CD8-positive, alpha-beta memory T cell (primary cell): ENCODE measurements at regions not wholly inside any gene's neighbourhood (a gene's known extent, or its start where the extent isn't known, plus 50 kb on each side); places are given as distances from the start of the nearest gene placed in this dataset.

Source experiments
- CTCF ChIA-PET: fragments of 350-600 bp; sonication (Branson Sonifier 250); formaldehyde crosslinking; loops from one replicate; lab custom pipeline; 2021; ENCODE audit warnings: antibody characterized with exemption; lab: Charles Lee
- POLR2A ChIA-PET: fragments of 350-600 bp; sonication (Branson Sonifier 250); formaldehyde crosslinking; loops from one replicate; lab custom pipeline; 2021; ENCODE audit warnings: antibody characterized with exemption; lab: Charles Lee
- DNase-seq, 5 donors: peaks; one replicate each; pipeline versions ENCODE4 v3.0.0 to v3.0.0-alpha.2; 2020 to 2022; ENCODE audit warnings: mixed read lengths in 1 of 5
- H3K27ac ChIP-seq: one replicate; pipeline ENCODE4 v1.7.0; 2013; ENCODE audit warnings: low read depth, mild to moderate bottlenecking, low read length, moderate library complexity
- H3K27me3 ChIP-seq: 2 replicates; pipeline ENCODE4 v1.7.0; 2013; ENCODE audit warnings: low read length, mild to moderate bottlenecking; ENCODE audit not compliant: insufficient read depth, poor library complexity, severe bottlenecking
- H3K36me3 ChIP-seq: 2 replicates; pipeline ENCODE4 v1.7.0; 2013; ENCODE audit warnings: mild to moderate bottlenecking, low read length, moderate library complexity; ENCODE audit not compliant: insufficient read depth
- H3K4me1 ChIP-seq: 2 replicates; pipeline ENCODE4 v1.7.0; 2013; ENCODE audit warnings: mild to moderate bottlenecking, low read length, moderate library complexity; ENCODE audit not compliant: insufficient read depth
- H3K4me3 ChIP-seq: 2 replicates; pipeline ENCODE4 v1.7.0; 2013; ENCODE audit warnings: mild to moderate bottlenecking, low read length
- H3K9me3 ChIP-seq: 2 replicates; pipeline ENCODE4 v1.7.0; 2013; ENCODE audit warnings: mild to moderate bottlenecking, low read length
- H3K27ac Mint-ChIP-seq, 8 donors: one replicate each; pipeline ENCODE4 v1.8.0; 2020 to 2021; ENCODE audit warnings: mixed read lengths in 8 of 8, mild to moderate bottlenecking in 6 of 8, inconsistent platforms in 3 of 8, moderate library complexity in 3 of 8
- H3K27me3 Mint-ChIP-seq, 2 donors: one replicate each; pipeline ENCODE4 v1.8.0; 2020 to 2021; ENCODE audit warnings: mixed read lengths in 2 of 2, mild to moderate bottlenecking in 1 of 2, moderate library complexity in 1 of 2
- H3K36me3 Mint-ChIP-seq, 3 donors: one replicate each; pipeline ENCODE4 v1.8.0; 2020 to 2021; ENCODE audit warnings: mixed read lengths in 3 of 3, inconsistent platforms in 1 of 3, mild to moderate bottlenecking in 1 of 3
- H3K4me1 Mint-ChIP-seq, 3 donors: one replicate each; pipeline ENCODE4 v1.8.0; 2020 to 2021; ENCODE audit warnings: mixed read lengths in 3 of 3, inconsistent platforms in 1 of 3, mild to moderate bottlenecking in 1 of 3
- H3K4me3 Mint-ChIP-seq, 7 donors: one replicate each; pipeline ENCODE4 v1.8.0; 2020 to 2021; ENCODE audit warnings: mixed read lengths in 7 of 7, mild to moderate bottlenecking in 6 of 7, moderate library complexity in 4 of 7, inconsistent platforms in 2 of 7
- H3K9me3 Mint-ChIP-seq, 5 donors: one replicate each; pipeline ENCODE4 v1.8.0; 2020 to 2022; ENCODE audit warnings: mixed read lengths in 5 of 5, mild to moderate bottlenecking in 3 of 5, moderate library complexity in 2 of 5, inconsistent platforms in 1 of 5

DNA sequence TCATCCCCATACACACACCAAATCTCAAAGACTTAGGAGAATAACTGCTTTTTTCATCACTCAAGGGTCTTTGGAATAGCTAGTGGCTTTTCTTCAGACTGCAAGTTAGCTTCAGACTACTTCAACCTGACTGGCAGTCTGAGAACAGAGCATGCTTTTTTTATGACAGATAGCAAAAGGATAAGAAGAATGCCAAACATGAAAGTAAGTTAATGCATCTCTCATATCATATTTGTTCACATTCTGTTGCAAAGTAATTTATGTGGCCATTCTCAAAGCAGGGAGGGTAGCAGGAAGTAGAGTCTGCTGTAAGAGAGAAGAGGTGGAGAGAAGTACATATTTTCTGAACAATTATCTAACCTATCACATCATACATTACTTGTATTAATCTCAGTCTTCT is 544.4 kb downstream of the ZPLD1 start:
- H3K4me1 ChIP-seq = no peaks in the 10 kb centered on the region
- H3K36me3 Mint-ChIP-seq = no peaks in the 10 kb centered on the region
- no peaks in the 10 kb centered on the region for H3K36me3 ChIP-seq
- H3K4me3 ChIP-seq = no peak overlapping the region
- H3K4me3 Mint-ChIP-seq = no peak overlapping the region
- H3K9me3 ChIP-seq = no peaks in the 10 kb centered on the region
- H3K27me3 ChIP-seq = no peaks in the 10 kb centered on the region
- H3K4me1 Mint-ChIP-seq = no peaks in the 10 kb centered on the region
- H3K27me3 Mint-ChIP-seq = no peaks in the 10 kb centered on the region
- ChIA-PET CTCF (no interaction called here), POLR2A (no interaction called here)
- no peak for DNase-seq
- no peak overlapping the region for H3K27ac Mint-ChIP-seq
- H3K27ac ChIP-seq = no peak overlapping the region
- H3K9me3 Mint-ChIP-seq = peaks cover 0 to 6% (median 0%) of the 10 kb centered on the region in 5 donors

DNA sequence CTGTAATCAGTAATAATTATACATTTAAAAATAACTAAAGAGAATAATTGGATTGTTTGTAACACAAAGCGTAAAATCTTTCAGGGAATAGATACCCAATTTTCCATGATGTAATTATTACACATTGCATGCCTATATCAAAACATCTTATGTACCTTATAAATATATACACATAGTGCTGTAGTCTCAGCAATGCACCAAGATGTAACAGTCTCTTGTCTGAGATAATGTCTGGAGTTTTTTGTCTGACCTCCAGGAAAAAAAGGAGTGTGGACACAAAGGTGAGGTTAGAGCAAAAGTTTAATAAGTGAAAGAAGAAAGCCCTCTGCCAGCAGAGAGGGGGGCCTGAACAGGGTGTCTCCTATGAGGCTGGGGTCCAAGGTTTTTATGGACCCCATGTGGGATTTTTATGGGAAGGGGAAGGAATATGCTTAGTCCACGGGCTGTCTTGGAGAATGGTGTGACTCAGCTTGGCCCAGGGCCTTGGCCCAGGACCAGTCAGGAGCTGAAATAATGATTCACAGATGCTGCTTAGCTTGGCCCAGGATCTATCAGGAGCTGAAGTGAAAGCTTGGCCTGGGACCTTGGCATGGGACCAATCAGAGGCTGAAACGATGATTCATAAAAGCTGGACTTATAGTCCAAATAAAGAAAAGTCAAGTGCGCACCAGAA is 545.0 kb downstream of the ZPLD1 start:
- Mint-ChIP-seq H3K27me3 (no peaks in the 10 kb centered on the region), H3K27ac (peak overlapping the region in 1 of 8 donors; percentile 47)
- POLR2A ChIA-PET = no interaction called here

DNA sequence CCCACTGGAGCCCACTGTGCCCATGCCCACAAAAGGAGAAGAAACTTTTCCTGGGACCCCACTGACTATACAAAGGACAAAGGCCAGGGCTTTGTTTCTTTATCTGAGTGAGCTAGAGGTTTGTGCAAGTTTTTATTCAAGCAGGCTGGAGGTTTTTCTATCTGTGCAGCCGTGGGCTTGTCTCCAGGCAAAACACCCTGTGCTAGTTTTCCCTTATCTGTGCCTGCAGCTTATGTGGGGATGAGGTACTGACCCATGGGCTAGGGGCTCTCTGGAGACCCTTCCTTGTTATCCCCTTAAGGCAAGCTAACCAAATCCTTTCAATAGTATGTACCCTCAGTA is 545.5 kb downstream of the ZPLD1 start:
- Mint-ChIP-seq H3K4me3 (no peak overlapping the region), H3K27ac (peak overlapping the region in 1 of 8 donors; percentile 47), H3K9me3 (peaks cover 0 to 7% (median 0%) of the 10 kb centered on the region in 5 donors), H3K27me3 (no peaks in the 10 kb centered on the region), H3K4me1 (no peaks in the 10 kb centered on the region), H3K36me3 (no peaks in the 10 kb centered on the region)
- ChIA-PET POLR2A (no interaction called here), CTCF (no interaction called here)
- Histone ChIP-seq H3K27ac (no peak overlapping the region), H3K9me3 (no peaks in the 10 kb centered on the region), H3K27me3 (no peaks in the 10 kb centered on the region), H3K4me1 (no peaks in the 10 kb centered on the region), H3K36me3 (no peaks in the 10 kb centered on the region), H3K4me3 (no peak overlapping the region)
- no peak for DNase-seq

More for the DNA sequence above, 545.0 kb downstream of the ZPLD1 start:
- Mint-ChIP-seq H3K4me1 (no peaks in the 10 kb centered on the region), H3K9me3 (peaks cover 0 to 7% (median 0%) of the 10 kb centered on the region in 5 donors), H3K4me3 (no peak overlapping the region), H3K36me3 (no peaks in the 10 kb centered on the region)
- Histone ChIP-seq H3K4me3 (no peak overlapping the region), H3K9me3 (no peaks in the 10 kb centered on the region), H3K27me3 (no peaks in the 10 kb centered on the region), H3K4me1 (no peaks in the 10 kb centered on the region), H3K36me3 (no peaks in the 10 kb centered on the region), H3K27ac (no peak overlapping the region)
- CTCF ChIA-PET = no interaction called here
- DNase-seq = no peak

DNA sequence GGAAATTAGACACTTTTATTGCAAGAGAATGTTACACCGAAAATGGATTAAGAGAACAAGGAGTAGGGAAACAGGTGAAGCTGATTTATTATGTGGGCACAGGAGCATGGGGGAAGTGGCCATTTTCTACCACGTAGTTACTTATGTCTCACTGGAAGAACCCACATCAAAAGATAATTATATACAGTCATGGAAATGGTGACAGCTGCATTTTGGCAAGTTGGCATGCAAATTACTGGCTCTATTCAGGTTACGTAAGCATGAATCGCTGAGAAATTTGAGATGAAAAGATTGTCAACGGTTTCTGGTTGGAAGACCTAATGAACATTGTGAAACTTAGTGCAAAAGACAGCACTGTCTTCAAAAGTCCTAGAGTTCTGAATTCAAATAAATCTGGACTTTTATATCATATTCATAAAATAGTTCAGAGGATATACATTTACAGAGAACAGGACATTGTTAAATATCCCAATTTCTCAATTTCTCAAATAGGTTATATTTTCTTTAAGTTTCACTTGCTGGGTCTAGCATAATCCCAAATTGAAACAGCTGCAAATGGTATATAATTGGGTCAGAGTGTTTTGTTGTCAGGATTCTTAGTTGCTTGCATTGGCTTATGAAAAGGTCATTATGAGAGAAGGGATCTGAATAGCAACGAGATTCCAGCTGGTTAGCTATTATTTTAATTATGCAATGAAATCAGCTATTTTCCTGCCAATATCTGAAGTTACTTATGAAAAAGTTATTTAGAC is 567.8 kb downstream of the ZPLD1 start:
- DNase-seq = no peak
- H3K27ac ChIP-seq = no peak overlapping the region
- no peak overlapping the region for H3K4me3 ChIP-seq
- H3K4me3 Mint-ChIP-seq = no peak overlapping the region
- H3K27me3 Mint-ChIP-seq = no peaks in the 10 kb centered on the region
- ChIA-PET POLR2A (no interaction called here), CTCF (no interaction called here)
- no peaks in the 10 kb centered on the region for H3K4me1 Mint-ChIP-seq
- H3K36me3 Mint-ChIP-seq = no peaks in the 10 kb centered on the region
- no peak overlapping the region for H3K27ac Mint-ChIP-seq
- H3K4me1 ChIP-seq = no peaks in the 10 kb centered on the region
- no peaks in the 10 kb centered on the region for H3K36me3 ChIP-seq
- H3K9me3 Mint-ChIP-seq = peaks cover 0 to 10% (median 2%) of the 10 kb centered on the region in 5 donors
- no peaks in the 10 kb centered on the region for H3K27me3 ChIP-seq
- H3K9me3 ChIP-seq = no peaks in the 10 kb centered on the region

DNA sequence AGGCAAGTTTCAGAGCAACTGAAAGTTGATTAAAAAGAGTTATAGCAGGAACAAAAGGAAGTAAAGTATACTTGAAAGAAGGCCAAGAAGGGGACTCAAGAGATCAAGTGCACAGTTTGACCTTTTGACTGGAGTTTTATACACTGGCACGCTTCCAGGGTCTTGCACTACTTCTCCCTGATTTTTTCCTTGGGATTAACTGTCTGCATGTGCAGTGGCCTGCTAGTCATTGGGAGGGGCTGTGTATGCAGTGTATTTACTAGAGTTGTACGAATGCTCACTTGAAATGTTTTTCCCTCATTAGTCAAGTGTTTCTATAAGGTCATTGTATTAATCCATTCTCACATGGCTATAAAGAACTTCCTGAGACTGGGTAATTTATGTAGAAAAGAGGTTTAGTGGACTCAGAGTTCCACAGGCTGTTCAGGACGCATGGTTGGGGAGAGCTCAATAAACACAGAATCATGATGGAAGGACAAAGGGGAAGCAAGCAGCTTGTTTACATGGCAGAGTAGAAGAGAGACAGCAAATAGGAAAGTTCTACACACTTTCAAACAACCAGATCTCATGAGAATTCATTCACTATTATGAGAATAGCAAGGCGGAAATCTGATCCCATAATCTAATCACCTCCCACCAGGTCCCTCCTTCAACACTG is 571.8 kb downstream of the ZPLD1 start:
- Histone ChIP-seq H3K4me1 (no peaks in the 10 kb centered on the region), H3K9me3 (no peaks in the 10 kb centered on the region), H3K27ac (no peak overlapping the region), H3K27me3 (no peaks in the 10 kb centered on the region), H3K4me3 (no peak overlapping the region), H3K36me3 (no peaks in the 10 kb centered on the region)
- CTCF ChIA-PET = no interaction called here
- Mint-ChIP-seq H3K27me3 (no peaks in the 10 kb centered on the region), H3K4me3 (no peak overlapping the region), H3K27ac (peak overlapping the region in 1 of 8 donors; percentile 77), H3K36me3 (no peaks in the 10 kb centered on the region), H3K9me3 (peaks cover 0 to 10% (median 7%) of the 10 kb centered on the region in 5 donors), H3K4me1 (no peaks in the 10 kb centered on the region)
- DNase-seq = no peak
- POLR2A ChIA-PET = no interaction called here

DNA sequence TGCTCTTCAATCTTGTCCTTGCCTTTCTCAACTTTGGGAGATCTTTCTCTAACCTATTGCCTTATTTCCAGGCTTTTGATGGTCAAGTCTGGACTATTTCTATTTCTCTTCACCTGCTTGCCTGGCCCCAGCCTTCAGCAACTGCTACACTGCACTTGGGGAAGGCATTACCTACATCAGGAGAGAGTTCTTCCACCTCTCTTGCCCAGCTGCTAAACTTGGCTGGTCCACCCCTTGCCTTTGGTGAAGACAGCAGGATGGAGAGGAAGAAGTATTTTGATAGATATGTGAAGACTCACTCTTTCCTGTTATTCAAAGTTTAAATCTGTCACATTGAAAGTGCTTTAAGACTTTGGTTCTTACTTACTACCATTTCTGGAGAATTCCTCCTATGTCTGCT is 574.8 kb downstream of the ZPLD1 start:
- no peak for DNase-seq
- Histone ChIP-seq H3K4me3 (no peak overlapping the region), H3K9me3 (no peaks in the 10 kb centered on the region), H3K4me1 (no peaks in the 10 kb centered on the region), H3K27ac (no peak overlapping the region), H3K27me3 (no peaks in the 10 kb centered on the region), H3K36me3 (no peaks in the 10 kb centered on the region)
- Mint-ChIP-seq H3K27ac (no peak overlapping the region), H3K27me3 (no peaks in the 10 kb centered on the region), H3K4me1 (no peaks in the 10 kb centered on the region), H3K36me3 (no peaks in the 10 kb centered on the region), H3K9me3 (peaks cover 0 to 8% (median 2%) of the 10 kb centered on the region in 5 donors), H3K4me3 (no peak overlapping the region)
- ChIA-PET POLR2A (no interaction called here), CTCF (no interaction called here)

DNA sequence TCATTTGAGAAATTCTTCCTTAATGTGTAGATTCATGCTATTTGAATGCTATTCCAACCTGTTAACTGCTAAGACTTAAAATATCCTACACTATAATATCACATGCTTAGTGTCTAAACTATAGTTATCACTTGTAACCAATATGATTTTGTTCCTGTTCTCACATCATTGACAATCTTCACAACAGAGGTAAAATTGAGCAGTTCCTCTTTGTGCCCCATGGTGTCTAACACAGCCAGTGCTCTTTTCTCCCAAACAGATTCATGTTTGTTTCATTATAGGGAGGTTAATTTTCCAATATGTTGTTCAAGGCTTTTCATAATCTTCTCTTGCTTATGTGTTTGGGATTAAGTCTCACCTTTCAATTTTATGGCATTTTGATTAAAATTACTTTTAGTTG is 591.1 kb downstream of the ZPLD1 start:
- POLR2A ChIA-PET = no interaction called here

DNA sequence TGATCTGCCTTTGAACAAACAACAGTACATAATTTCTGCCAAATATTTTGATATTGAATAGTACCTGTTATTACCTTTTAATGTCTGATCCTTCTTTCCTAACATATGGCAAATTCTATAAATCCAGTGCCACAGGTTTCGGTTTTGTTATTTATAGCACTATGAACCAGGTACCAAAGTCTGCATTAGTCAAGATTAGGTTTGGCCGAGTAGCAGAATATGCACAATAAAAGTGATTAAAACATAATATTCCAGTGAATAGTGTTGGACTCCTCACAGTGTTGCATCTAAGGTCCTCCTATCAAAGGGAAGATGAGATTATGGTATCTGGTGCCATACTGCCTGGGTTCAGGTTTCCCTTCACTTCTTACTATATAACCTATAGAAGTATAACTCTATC is 599.0 kb downstream of the ZPLD1 start:
- ChIA-PET CTCF (no interaction called here), POLR2A (no interaction called here)
- Mint-ChIP-seq H3K27me3 (peaks cover 0 to 2% of the 10 kb centered on the region in 2 donors), H3K27ac (no peak overlapping the region), H3K4me1 (no peaks in the 10 kb centered on the region), H3K9me3 (peaks cover 0 to 9% (median 1%) of the 10 kb centered on the region in 5 donors), H3K4me3 (no peak overlapping the region), H3K36me3 (no peaks in the 10 kb centered on the region)
- H3K36me3 ChIP-seq = no peaks in the 10 kb centered on the region
- no peaks in the 10 kb centered on the region for H3K27me3 ChIP-seq
- H3K27ac ChIP-seq = no peak overlapping the region
- DNase-seq = no peak
- H3K4me1 ChIP-seq = no peaks in the 10 kb centered on the region
- no peak overlapping the region for H3K4me3 ChIP-seq
- H3K9me3 ChIP-seq = no peaks in the 10 kb centered on the region

More for the DNA sequence above, 591.1 kb downstream of the ZPLD1 start:
- Mint-ChIP-seq H3K4me3 (no peak overlapping the region), H3K27ac (no peak overlapping the region), H3K27me3 (no peaks in the 10 kb centered on the region), H3K36me3 (no peaks in the 10 kb centered on the region), H3K9me3 (no peaks in the 10 kb centered on the region), H3K4me1 (no peaks in the 10 kb centered on the region)
- Histone ChIP-seq H3K36me3 (no peaks in the 10 kb centered on the region), H3K9me3 (no peaks in the 10 kb centered on the region), H3K4me3 (no peak overlapping the region), H3K27me3 (no peaks in the 10 kb centered on the region), H3K4me1 (no peaks in the 10 kb centered on the region), H3K27ac (no peak overlapping the region)
- no peak for DNase-seq
- CTCF ChIA-PET = no interaction called here
